ENCODE measurements at regions not wholly inside any gene's neighbourhood (a gene's known extent, or its start where the extent isn't known, plus 50 kb on each side); places are given as distances from the start of the nearest gene placed in this dataset.
A peak's percentile ranks its signal among the peaks of the same experiment; 100 is the strongest.

DNA sequence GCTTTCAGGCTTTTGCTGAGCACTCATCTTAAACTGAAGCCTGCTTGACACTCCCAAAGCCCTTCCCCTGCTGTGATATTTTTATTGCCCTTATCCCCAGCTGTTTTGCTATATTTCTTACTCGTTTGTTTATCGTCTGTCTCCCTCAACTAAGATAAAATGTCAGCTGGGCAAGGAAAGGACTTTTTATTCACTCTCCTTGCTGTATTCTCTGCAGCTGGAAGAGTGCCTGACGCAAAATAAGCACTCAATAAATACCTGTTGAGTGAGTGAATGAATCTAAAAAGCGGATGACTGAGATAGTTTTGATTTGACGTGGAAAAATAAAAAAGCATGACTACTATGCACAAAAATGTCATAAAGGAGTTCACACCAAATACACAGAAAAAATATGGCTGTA, 84.8 kb upstream of the POMGNT2 start:
- Mint-ChIP-seq H3K36me3 (ENCODE audit: insufficient read depth) (no peaks in the 10 kb centered on the region), H3K4me1 (ENCODE audit: low read depth) (peaks cover 9% of the 10 kb centered on the region), H3K27ac (no peak overlapping the region), H3K9me3 (ENCODE audit: low read depth) (peaks cover 4% of the 10 kb centered on the region), H3K27me3 (no peaks in the 10 kb centered on the region), H3K4me3 (ENCODE audit: low read depth) (no peak overlapping the region)
- no peak for TF ChIP-seq CTCF (IDR thresholded peaks at IDR 0.05; ENCODE audit: unreplicated experiment)
- DNase-seq (ENCODE audit: low spot score, unreplicated experiment): no peak

DNA sequence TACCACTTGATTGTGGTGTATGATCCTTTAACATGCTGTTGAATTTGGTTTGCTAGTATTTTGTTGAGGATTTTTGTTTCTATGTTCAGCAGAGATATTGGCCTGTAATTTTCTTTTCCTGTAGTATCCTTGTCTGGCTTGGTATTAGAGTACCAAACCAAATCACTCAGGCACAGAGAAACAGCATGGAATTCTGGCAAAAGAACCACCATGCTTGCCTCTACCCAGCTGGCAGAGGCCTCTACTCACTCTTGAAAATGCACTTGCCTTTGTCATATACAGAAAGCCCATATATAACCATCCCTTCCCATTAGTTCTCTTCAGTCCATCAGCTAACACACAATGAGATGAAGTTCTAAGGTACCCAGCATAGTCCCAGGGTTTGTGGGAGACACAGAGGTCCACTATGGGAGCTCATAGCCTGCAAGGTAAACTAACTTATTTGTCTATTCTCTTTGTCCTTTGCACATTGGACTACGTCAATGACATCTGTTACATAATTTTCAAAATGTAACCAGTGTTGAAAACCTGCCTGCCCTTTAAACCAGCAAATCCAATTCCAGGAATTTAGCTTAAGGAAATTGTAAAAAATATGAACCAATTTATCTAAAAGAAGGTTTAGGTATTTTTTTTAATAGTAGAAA, 82.1 kb upstream of the POMGNT2 start:
- peaks cover 10% of the 10 kb centered on the region for H3K4me1 Mint-ChIP-seq (ENCODE audit: low read depth)
- H3K36me3 Mint-ChIP-seq (ENCODE audit: insufficient read depth): no peaks in the 10 kb centered on the region
- no peak for DNase-seq (ENCODE audit: low spot score, unreplicated experiment)
- H3K4me3 Mint-ChIP-seq (ENCODE audit: low read depth): no peak overlapping the region
- peaks cover 9% of the 10 kb centered on the region for H3K9me3 Mint-ChIP-seq (ENCODE audit: low read depth)
- no peak overlapping the region for H3K27ac Mint-ChIP-seq
- TF ChIP-seq CTCF (IDR thresholded peaks at IDR 0.05; ENCODE audit: unreplicated experiment): no peak
- no peaks in the 10 kb centered on the region for H3K27me3 Mint-ChIP-seq

GRCh38 chr3:43185983-43186314, 80.1 kb upstream of the POMGNT2 start:
- no peaks in the 10 kb centered on the region for H3K27me3 Mint-ChIP-seq
- DNase-seq (ENCODE audit: low spot score, unreplicated experiment): no peak
- peaks cover 19% of the 10 kb centered on the region for H3K4me1 Mint-ChIP-seq (ENCODE audit: low read depth)
- H3K36me3 Mint-ChIP-seq (ENCODE audit: insufficient read depth): no peaks in the 10 kb centered on the region
- H3K9me3 Mint-ChIP-seq (ENCODE audit: low read depth): peaks cover 9% of the 10 kb centered on the region
- H3K27ac Mint-ChIP-seq: no peak overlapping the region
- no peak overlapping the region for H3K4me3 Mint-ChIP-seq (ENCODE audit: low read depth)
- TF ChIP-seq CTCF (IDR thresholded peaks at IDR 0.05; ENCODE audit: unreplicated experiment): no peak

DNA sequence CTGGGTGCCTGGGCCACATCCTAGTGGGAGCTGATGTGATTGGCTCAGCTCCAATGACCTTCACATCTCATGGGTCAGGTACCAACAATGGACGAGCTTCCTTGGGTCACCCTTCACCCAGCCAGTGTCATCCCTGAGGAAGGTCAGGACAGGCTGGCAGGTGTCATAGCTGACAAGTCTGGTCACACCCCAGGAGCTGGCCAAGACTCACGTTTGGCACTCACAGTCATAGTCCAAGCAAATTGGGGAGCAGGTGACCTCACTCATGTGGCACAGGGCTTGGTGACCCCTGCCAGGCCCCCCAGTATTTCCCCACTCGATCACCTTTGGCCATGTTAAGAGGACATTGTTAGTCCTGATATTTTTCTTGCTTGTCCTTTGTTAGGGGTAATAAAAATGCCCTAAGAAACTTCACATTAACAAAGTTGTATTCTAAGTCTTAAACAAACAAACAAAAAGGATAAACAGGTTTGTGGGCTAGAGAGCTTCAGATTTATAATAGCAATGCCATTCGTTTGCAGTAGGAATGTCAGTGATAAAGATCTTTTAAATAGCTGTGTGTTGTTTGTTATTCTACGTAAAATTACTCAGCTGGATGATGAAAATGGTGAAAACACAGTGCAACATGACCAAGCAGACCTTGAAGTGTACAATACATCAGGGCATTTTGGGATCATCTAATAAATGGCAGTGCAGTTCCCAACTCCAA, 79.5 kb upstream of the POMGNT2 start:
- no peak overlapping the region for H3K27ac Mint-ChIP-seq
- H3K36me3 Mint-ChIP-seq (ENCODE audit: insufficient read depth): no peaks in the 10 kb centered on the region
- no peak for TF ChIP-seq CTCF (IDR thresholded peaks at IDR 0.05; ENCODE audit: unreplicated experiment)
- H3K4me1 Mint-ChIP-seq (ENCODE audit: low read depth): peaks cover 21% of the 10 kb centered on the region
- peaks cover 9% of the 10 kb centered on the region for H3K9me3 Mint-ChIP-seq (ENCODE audit: low read depth)
- H3K4me3 Mint-ChIP-seq (ENCODE audit: low read depth): no peak overlapping the region
- DNase-seq (ENCODE audit: low spot score, unreplicated experiment): no peak
- H3K27me3 Mint-ChIP-seq: no peaks in the 10 kb centered on the region

DNA sequence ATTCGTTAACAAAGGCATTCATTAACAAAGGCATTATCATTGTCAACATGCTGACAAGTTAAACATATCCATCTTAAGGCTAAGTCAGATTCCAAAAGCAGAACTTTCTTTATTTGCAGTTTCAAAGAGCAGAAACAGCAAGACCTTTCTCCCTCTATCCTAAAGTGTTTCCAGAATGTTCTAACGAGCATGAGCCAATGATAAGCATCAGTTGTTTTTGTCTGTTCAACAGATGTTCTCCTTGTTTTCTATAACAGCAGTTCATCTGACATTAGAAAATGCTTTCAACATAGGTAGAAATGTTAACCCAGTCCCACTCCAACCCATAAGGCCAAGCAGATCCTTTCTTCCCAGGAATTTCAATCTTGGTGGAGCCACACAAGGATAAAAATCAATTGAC, 77.6 kb upstream of the POMGNT2 start:
- no peaks in the 10 kb centered on the region for H3K36me3 Mint-ChIP-seq (ENCODE audit: insufficient read depth)
- H3K9me3 Mint-ChIP-seq (ENCODE audit: low read depth): peaks cover 5% of the 10 kb centered on the region
- no peak overlapping the region for H3K4me3 Mint-ChIP-seq (ENCODE audit: low read depth)
- H3K27ac Mint-ChIP-seq: peak overlapping the region; percentile 33
- H3K4me1 Mint-ChIP-seq (ENCODE audit: low read depth): peaks cover 38% of the 10 kb centered on the region
- H3K27me3 Mint-ChIP-seq: no peaks in the 10 kb centered on the region
- no peak for TF ChIP-seq CTCF (IDR thresholded peaks at IDR 0.05; ENCODE audit: unreplicated experiment)
- no peak for DNase-seq (ENCODE audit: low spot score, unreplicated experiment)
